Effector memory CD4-positive, alpha-beta T cell (primary cell): ENCODE measurements at regions not wholly inside any gene's neighbourhood (a gene's known extent, or its start where the extent isn't known, plus 50 kb on each side); places are given as distances from the start of the nearest gene placed in this dataset.

ENCODE experiments used
- DNase-seq, 3 donors: peaks; one replicate each; pipeline ENCODE4 v3.0.0-alpha.2; 2020
- H3K27ac ChIP-seq: 2 replicates; pipeline ENCODE4 v1.7.0; 2013; ENCODE audit warnings: mild to moderate bottlenecking, low read length, moderate library complexity; ENCODE audit not compliant: insufficient read depth, poor library complexity, severe bottlenecking
- H3K27me3 ChIP-seq: replicated peaks from 2 replicates; pipeline ENCODE4 v1.7.0; 2013; ENCODE audit warnings: mild to moderate bottlenecking, low read length; ENCODE audit not compliant: insufficient read depth, control insufficient read depth, poor library complexity, severe bottlenecking
- H3K36me3 ChIP-seq: 2 replicates; pipeline ENCODE4 v1.7.0; 2013; ENCODE audit warnings: mild to moderate bottlenecking, low read length, moderate library complexity; ENCODE audit not compliant: control insufficient read depth, insufficient read depth
- H3K4me1 ChIP-seq: 2 replicates; pipeline ENCODE4 v1.7.0; 2013; ENCODE audit warnings: low read length, mild to moderate bottlenecking; ENCODE audit not compliant: control insufficient read depth, insufficient read depth, poor library complexity, severe bottlenecking
- H3K4me3 ChIP-seq: 2 replicates; pipeline ENCODE4 v1.7.0; 2013; ENCODE audit warnings: low read length, low read depth, mild to moderate bottlenecking; ENCODE audit not compliant: insufficient read depth, poor library complexity, severe bottlenecking
- H3K9me3 ChIP-seq: 2 replicates; pipeline ENCODE4 v1.7.0; 2013; ENCODE audit warnings: mild to moderate bottlenecking, low read length, moderate library complexity; ENCODE audit not compliant: control insufficient read depth

DNA sequence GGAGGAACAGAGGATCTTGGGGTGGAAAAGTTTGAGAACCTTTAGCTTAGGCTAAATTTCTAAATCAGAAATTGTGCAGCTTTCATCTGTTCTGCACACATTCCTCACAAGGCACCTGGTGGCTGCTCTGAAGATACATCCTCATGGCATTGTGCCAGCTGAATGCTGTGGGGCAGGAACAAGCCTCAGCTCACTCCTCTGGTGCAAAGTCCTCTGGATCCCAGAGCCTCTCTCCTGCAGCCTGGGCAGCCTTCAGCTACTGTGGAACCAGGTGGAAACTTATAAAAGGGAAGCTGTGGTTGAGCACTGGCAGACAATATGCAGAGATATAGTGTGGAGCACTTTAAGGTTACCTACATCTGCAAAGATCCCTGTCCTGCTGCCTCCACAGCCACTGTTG is 72.3 kb downstream of the KCTD12 start:
- Histone ChIP-seq H3K36me3 (no peaks in the 10 kb centered on the region), H3K4me3 (no peak overlapping the region), H3K4me1 (no peaks in the 10 kb centered on the region), H3K9me3 (no peaks in the 10 kb centered on the region), H3K27ac (no peak overlapping the region), H3K27me3 (peaks cover 3% of the 10 kb centered on the region)
- DNase-seq = no peak

DNA sequence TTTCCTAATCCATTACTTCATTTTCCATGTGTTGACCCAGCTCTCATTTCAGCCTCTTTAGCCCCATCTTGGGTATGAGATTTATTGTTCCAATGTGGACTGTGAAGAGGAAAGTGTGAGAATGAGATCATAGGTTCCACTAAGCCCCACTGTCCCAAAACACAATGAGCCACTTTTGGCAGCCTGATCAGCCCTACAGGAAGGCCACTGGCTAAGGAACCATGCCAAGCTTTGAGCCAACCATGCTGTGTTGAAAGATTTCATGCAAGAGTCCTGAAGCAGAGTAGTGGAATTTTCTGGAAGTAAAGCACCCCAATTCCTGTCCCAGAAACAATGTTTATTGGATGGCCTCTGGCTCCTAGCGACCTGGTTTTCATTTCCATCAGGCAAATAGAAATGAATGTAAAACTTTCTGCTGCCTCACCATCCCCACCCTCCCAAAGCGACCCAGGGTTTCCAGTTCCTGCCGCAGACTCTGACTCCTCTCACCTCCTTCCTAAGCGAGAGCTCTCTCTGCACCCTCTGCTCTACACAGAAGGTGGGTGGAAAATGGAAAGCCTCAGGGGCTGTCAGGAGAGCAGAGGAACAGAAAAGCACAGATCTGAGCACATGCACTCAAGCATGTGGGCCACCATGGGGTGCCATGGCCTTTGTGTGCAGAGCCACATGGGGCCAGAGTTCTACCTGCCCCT is 73.1 kb downstream of the KCTD12 start:
- Histone ChIP-seq H3K36me3 (no peaks in the 10 kb centered on the region), H3K9me3 (no peaks in the 10 kb centered on the region), H3K27me3 (peaks cover 3% of the 10 kb centered on the region), H3K27ac (no peak overlapping the region), H3K4me1 (no peaks in the 10 kb centered on the region), H3K4me3 (no peak overlapping the region)
- DNase-seq = no peak

GRCh38 chr13:76812206-76812897 is 73.9 kb downstream of the KCTD12 start:
- no peak overlapping the region for H3K4me3 ChIP-seq
- H3K36me3 ChIP-seq = no peaks in the 10 kb centered on the region
- no peaks in the 10 kb centered on the region for H3K4me1 ChIP-seq
- H3K27me3 ChIP-seq = peaks cover 3% of the 10 kb centered on the region
- no peak for DNase-seq
- no peak overlapping the region for H3K27ac ChIP-seq
- no peaks in the 10 kb centered on the region for H3K9me3 ChIP-seq

DNA sequence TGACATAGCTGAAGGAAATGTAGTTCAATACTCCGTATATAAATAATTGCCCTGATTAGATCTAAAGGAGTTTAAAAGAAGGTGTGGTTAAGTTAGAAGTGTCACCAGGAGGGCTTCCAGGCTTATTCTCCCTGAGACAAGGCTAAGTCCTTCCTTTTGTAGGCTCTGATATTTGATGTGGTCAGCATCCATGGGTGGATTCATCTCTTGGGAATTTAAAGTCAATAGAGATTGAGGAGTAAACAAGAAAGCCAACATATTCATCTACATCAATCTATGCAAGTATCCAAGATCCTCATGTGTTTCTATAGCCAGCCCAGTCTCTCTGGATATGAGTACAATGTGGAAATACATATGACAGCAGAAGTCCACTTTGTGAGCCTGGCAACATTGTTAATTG is 76.8 kb downstream of the KCTD12 start:
- Histone ChIP-seq H3K36me3 (no peaks in the 10 kb centered on the region), H3K9me3 (no peaks in the 10 kb centered on the region), H3K4me1 (no peaks in the 10 kb centered on the region), H3K4me3 (no peak overlapping the region), H3K27ac (no peak overlapping the region), H3K27me3 (no peaks in the 10 kb centered on the region)
- no peak for DNase-seq

GRCh38 chr13:76808927-76809326 is 77.3 kb downstream of the KCTD12 start:
- DNase-seq = no peak
- Histone ChIP-seq H3K27ac (no peak overlapping the region), H3K4me1 (no peaks in the 10 kb centered on the region)

GRCh38 chr13:76804801-76805200 is 81.4 kb downstream of the KCTD12 start:
- Histone ChIP-seq H3K9me3 (no peaks in the 10 kb centered on the region), H3K4me3 (no peak overlapping the region), H3K27me3 (no peaks in the 10 kb centered on the region), H3K36me3 (no peaks in the 10 kb centered on the region), H3K4me1 (no peaks in the 10 kb centered on the region), H3K27ac (no peak overlapping the region)
- DNase-seq = no peak

More at GRCh38 chr13:76808927-76809326, 77.3 kb downstream of the KCTD12 start:
- Histone ChIP-seq H3K4me3 (no peak overlapping the region), H3K36me3 (no peaks in the 10 kb centered on the region), H3K27me3 (no peaks in the 10 kb centered on the region), H3K9me3 (no peaks in the 10 kb centered on the region)

- no peak overlapping the region for H3K4me3 ChIP-seq
- no peaks in the 10 kb centered on the region for H3K36me3 ChIP-seq
- H3K27ac ChIP-seq = no peak overlapping the region
- no peak for DNase-seq
- no peaks in the 10 kb centered on the region for H3K4me1 ChIP-seq
- no peaks in the 10 kb centered on the region for H3K27me3 ChIP-seq
- no peaks in the 10 kb centered on the region for H3K9me3 ChIP-seq
These were observed 82.4 kb downstream of the KCTD12 start for GRCh38 chr13:76803831-76804230.

- DNase-seq = no peak
- no peaks in the 10 kb centered on the region for H3K27me3 ChIP-seq
- H3K27ac ChIP-seq = no peak overlapping the region
- H3K9me3 ChIP-seq = no peaks in the 10 kb centered on the region
- no peak overlapping the region for H3K4me3 ChIP-seq
- H3K4me1 ChIP-seq = no peaks in the 10 kb centered on the region
- H3K36me3 ChIP-seq = no peaks in the 10 kb centered on the region
These were observed 85.3 kb downstream of the KCTD12 start for GRCh38 chr13:76800943-76801342.

DNA sequence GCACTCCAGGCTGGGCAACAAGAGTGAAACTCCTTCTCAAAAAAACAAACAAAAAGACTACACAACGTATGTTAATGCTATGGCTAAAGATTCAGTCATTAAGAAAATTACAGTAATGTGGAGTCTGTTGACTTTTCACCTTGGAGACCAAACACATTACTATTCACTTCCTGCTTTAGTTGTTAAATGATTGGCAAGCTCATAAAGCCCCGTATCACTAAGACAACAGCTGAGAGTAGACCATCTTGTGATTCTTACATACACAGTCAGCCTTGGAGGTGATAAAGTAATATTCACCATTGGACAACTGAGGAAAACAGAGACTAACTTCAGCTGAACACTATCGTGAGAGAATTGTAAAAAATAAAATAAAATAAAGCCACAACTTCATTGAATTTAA is 86.5 kb downstream of the KCTD12 start:
- Histone ChIP-seq H3K36me3 (no peaks in the 10 kb centered on the region), H3K27ac (no peak overlapping the region), H3K4me1 (no peaks in the 10 kb centered on the region), H3K4me3 (no peak overlapping the region), H3K27me3 (no peaks in the 10 kb centered on the region), H3K9me3 (no peaks in the 10 kb centered on the region)
- no peak for DNase-seq

GRCh38 chr13:76798037-76798436 is 88.2 kb downstream of the KCTD12 start:
- Histone ChIP-seq H3K4me1 (no peaks in the 10 kb centered on the region), H3K27me3 (no peaks in the 10 kb centered on the region), H3K36me3 (no peaks in the 10 kb centered on the region), H3K4me3 (no peak overlapping the region), H3K27ac (no peak overlapping the region), H3K9me3 (no peaks in the 10 kb centered on the region)
- no peak for DNase-seq
